Lower lobe of right lung (tissue), 2 donors: ENCODE measurements at regions not wholly inside any gene's neighbourhood (a gene's known extent, or its start where the extent isn't known, plus 50 kb on each side); places are given as distances from the start of the nearest gene placed in this dataset.
A peak's percentile ranks its signal among the peaks of the same experiment; 100 is the strongest.

ENCODE experiments used
- ATAC-seq, 2 donors: fragments of 200-7000 bp; cut with Tn5 transposase; one replicate each; pipeline ENCODE4 v1.9.1; 2020 to 2022; ENCODE audit warnings: mild to moderate bottlenecking in 2 of 2, moderate library complexity in 2 of 2
- DNase-seq: peaks from one replicate; pipeline ENCODE4 v3.0.0-alpha.2; 2020
- H3K27ac ChIP-seq: fragments of 200-600 bp; one replicate; pipeline ENCODE4 v1.8.0; 2022
- H3K27me3 ChIP-seq: fragments of 200-600 bp; one replicate; pipeline ENCODE4 v1.8.0; 2022; ENCODE audit warnings: low read depth
- H3K36me3 ChIP-seq: fragments of 200-600 bp; one replicate; pipeline ENCODE4 v1.8.0; 2022; ENCODE audit warnings: mild to moderate bottlenecking
- H3K4me1 ChIP-seq: fragments of 200-600 bp; one replicate; pipeline ENCODE4 v1.8.0; 2022
- H3K4me3 ChIP-seq: fragments of 200-600 bp; one replicate; pipeline ENCODE4 v1.8.0; 2022; ENCODE audit warnings: mild to moderate bottlenecking
- H3K9me3 ChIP-seq: fragments of 200-600 bp; one replicate; pipeline ENCODE4 v1.8.0; 2022
- CTCF ChIP-seq: fragments of 200-600 bp; IDR thresholded peaks from one replicate; pipeline ENCODE4 v1.8.0; 2022; ENCODE audit warnings: antibody characterized with exemption, mild to moderate bottlenecking
- intact Hi-C: fragments of 100-400 bp; cut with DNase I; formaldehyde crosslinking; loops from one replicate; pipeline ENCODE4 v1.11.0; 2022
- donor health status: DM: no; HTN: yes; CAD: no; lungs with severe emphysema.

GRCh38 chr18:55886886-55887285 lies 298.9 kb upstream of the TCF4 start:
- peaks cover 8% of the 10 kb centered on the region for H3K9me3 ChIP-seq
- no peaks in the 10 kb centered on the region for H3K4me1 ChIP-seq
- DNase-seq (no peak), ATAC-seq (no peak)
- H3K36me3 ChIP-seq = no peaks in the 10 kb centered on the region
- H3K4me3 ChIP-seq = no peak overlapping the region
- no peaks in the 10 kb centered on the region for H3K27me3 ChIP-seq
- intact Hi-C loops = no loop called here
- no peak overlapping the region for H3K27ac ChIP-seq
- no peak for TF ChIP-seq CTCF

GRCh38 chr18:55884498-55884897 lies 296.5 kb upstream of the TCF4 start:
- Histone ChIP-seq H3K36me3 (no peaks in the 10 kb centered on the region), H3K4me3 (no peak overlapping the region), H3K9me3 (peaks cover 8% of the 10 kb centered on the region), H3K27ac (no peak overlapping the region), H3K27me3 (no peaks in the 10 kb centered on the region), H3K4me1 (no peaks in the 10 kb centered on the region)
- ATAC-seq (no peak), DNase-seq (no peak)
- intact Hi-C loops = no loop called here
- no peak for TF ChIP-seq CTCF

GRCh38 chr18:55880617-55881016 lies 292.6 kb upstream of the TCF4 start:
- no peaks in the 10 kb centered on the region for H3K27me3 ChIP-seq

GRCh38 chr18:55879331-55879730 lies 291.3 kb upstream of the TCF4 start:
- ATAC-seq = no peak
- intact Hi-C loops = no loop called here

More at GRCh38 chr18:55880617-55881016, 292.6 kb upstream of the TCF4 start:
- Histone ChIP-seq H3K9me3 (no peaks in the 10 kb centered on the region), H3K4me3 (no peak overlapping the region), H3K4me1 (no peaks in the 10 kb centered on the region), H3K27ac (no peak overlapping the region), H3K36me3 (no peaks in the 10 kb centered on the region)
- no peak for TF ChIP-seq CTCF
- no peak for ATAC-seq
- intact Hi-C loops = no loop called here
- no peak for DNase-seq

GRCh38 chr18:55878224-55878623 lies 290.2 kb upstream of the TCF4 start:
- ATAC-seq (peak; percentile 59 to 60), DNase-seq (no peak)
- intact Hi-C loops = no loop called here
- H3K9me3 ChIP-seq = no peaks in the 10 kb centered on the region
- no peak overlapping the region for H3K4me3 ChIP-seq
- no peak for TF ChIP-seq CTCF
- H3K27me3 ChIP-seq = no peaks in the 10 kb centered on the region
- no peaks in the 10 kb centered on the region for H3K4me1 ChIP-seq
- no peaks in the 10 kb centered on the region for H3K36me3 ChIP-seq
- H3K27ac ChIP-seq = no peak overlapping the region

More at GRCh38 chr18:55879331-55879730, 291.3 kb upstream of the TCF4 start:
- Histone ChIP-seq H3K4me1 (no peaks in the 10 kb centered on the region), H3K9me3 (no peaks in the 10 kb centered on the region), H3K27me3 (no peaks in the 10 kb centered on the region), H3K27ac (no peak overlapping the region), H3K36me3 (no peaks in the 10 kb centered on the region), H3K4me3 (no peak overlapping the region)
- DNase-seq = no peak
- TF ChIP-seq CTCF = no peak

- DNase-seq (no peak), ATAC-seq (no peak)
- H3K9me3 ChIP-seq = no peaks in the 10 kb centered on the region
- no peak overlapping the region for H3K27ac ChIP-seq
- intact Hi-C loops = no loop called here
- no peak for TF ChIP-seq CTCF
- H3K4me3 ChIP-seq = no peak overlapping the region
- no peaks in the 10 kb centered on the region for H3K36me3 ChIP-seq
- no peaks in the 10 kb centered on the region for H3K4me1 ChIP-seq
- H3K27me3 ChIP-seq = no peaks in the 10 kb centered on the region
Measured at GRCh38 chr18:55877321-55877720, 289.3 kb upstream of the TCF4 start.
